Neuron (in vitro differentiated cells): ENCODE measurements at regions not wholly inside any gene's neighbourhood (a gene's known extent, or its start where the extent isn't known, plus 50 kb on each side); places are given as distances from the start of the nearest gene placed in this dataset.

ENCODE experiments used
- H2AFZ ChIP-seq: one replicate; pipeline ENCODE4 v1.6.1; 2013; ENCODE audit warnings: low read depth, mild to moderate bottlenecking, inconsistent platforms, low read length, moderate library complexity
- H3K27me3 ChIP-seq: one replicate; pipeline ENCODE4 v1.6.1; 2013; ENCODE audit warnings: low read length; ENCODE audit not compliant: insufficient read depth
- H3K36me3 ChIP-seq: one replicate; pipeline ENCODE4 v1.6.1; 2013; ENCODE audit warnings: low read length; ENCODE audit not compliant: insufficient read depth
- H3K4me1 ChIP-seq: one replicate; pipeline ENCODE4 v1.6.1; 2013; ENCODE audit warnings: low read length; ENCODE audit not compliant: insufficient read depth
- H3K4me3 ChIP-seq: 2 replicates; pipeline ENCODE4 v1.5.1; 2013; ENCODE audit warnings: mild to moderate bottlenecking, low read length, moderate library complexity
- H3K9me3 ChIP-seq: one replicate; pipeline ENCODE4 v1.6.1; 2013; ENCODE audit warnings: low read length

DNA sequence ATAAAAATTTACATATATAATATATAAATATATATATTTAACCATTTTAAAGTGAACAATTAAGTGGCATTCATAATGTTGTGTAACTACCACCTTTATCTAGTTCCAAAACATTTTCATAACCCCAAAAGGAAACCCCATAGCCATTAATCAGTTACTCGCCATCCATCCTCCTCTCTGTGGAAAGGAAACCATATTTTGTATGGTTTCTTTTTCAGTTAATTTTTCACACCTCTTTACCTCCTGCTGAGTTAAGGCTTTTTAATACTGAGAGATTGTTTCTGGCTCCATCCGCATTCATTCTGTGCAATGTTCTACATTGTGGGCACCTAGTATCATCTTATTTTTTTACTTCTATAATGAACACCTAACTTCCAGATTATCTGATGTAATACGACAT lies 512.1 kb downstream of the LMO4 start:
- Histone ChIP-seq H3K4me3 (no peak overlapping the region), H3K36me3 (no peaks in the 10 kb centered on the region)

GRCh38 chr1:87841332-87841731 lies 512.7 kb downstream of the LMO4 start:
- H3K27me3 ChIP-seq: no peaks in the 10 kb centered on the region
- no peaks in the 10 kb centered on the region for H3K4me1 ChIP-seq
- no peak overlapping the region for H3K4me3 ChIP-seq
- H2AFZ ChIP-seq: no peak overlapping the region
- H3K9me3 ChIP-seq: no peaks in the 10 kb centered on the region
- no peaks in the 10 kb centered on the region for H3K36me3 ChIP-seq

More for the DNA sequence above, 512.1 kb downstream of the LMO4 start:
- Histone ChIP-seq H3K9me3 (no peaks in the 10 kb centered on the region), H2AFZ (no peak overlapping the region), H3K4me1 (no peaks in the 10 kb centered on the region), H3K27me3 (no peaks in the 10 kb centered on the region)

DNA sequence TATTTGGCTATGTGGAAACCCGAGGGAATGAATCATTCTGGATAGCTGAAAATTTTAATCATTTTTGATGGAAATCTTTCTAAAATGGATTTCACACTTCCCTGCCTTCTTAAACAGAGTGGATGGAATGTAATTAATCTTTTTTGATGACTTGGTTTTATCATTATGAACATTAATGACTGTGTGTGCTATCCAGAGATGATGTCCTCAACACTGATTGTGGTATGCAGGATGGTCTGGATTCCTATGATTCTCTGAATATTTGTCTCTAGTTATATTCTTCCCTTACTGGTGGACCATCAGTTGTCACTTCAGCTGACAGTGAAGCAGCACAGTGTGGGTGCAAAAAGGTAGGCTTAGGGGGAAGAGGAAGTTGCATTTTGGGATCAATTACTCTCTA lies 513.5 kb downstream of the LMO4 start:
- no peaks in the 10 kb centered on the region for H3K27me3 ChIP-seq
- H2AFZ ChIP-seq: no peak overlapping the region
- no peaks in the 10 kb centered on the region for H3K4me1 ChIP-seq
- no peaks in the 10 kb centered on the region for H3K36me3 ChIP-seq
- H3K9me3 ChIP-seq: no peaks in the 10 kb centered on the region
- no peak overlapping the region for H3K4me3 ChIP-seq

DNA sequence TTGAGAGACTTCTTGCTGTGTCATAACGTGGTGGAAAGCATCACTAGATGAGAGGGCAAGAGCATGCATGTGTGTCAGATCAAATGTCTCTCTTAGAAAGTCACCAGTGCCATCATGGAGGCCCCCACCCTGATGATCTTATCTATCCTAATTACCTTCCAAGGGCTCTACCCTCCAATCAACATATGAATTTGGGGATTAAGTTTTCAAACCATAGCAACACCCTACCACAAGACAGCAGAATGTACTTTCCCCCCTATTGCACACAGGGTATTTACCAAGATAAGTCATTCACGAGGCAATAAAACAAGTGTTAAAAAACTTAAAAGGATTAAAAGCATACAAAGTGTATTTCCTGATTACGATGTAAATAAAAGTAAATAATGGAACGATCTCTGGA lies 515.6 kb downstream of the LMO4 start:
- Histone ChIP-seq H3K4me1 (no peaks in the 10 kb centered on the region), H2AFZ (no peak overlapping the region), H3K9me3 (no peaks in the 10 kb centered on the region), H3K4me3 (no peak overlapping the region), H3K36me3 (no peaks in the 10 kb centered on the region), H3K27me3 (no peaks in the 10 kb centered on the region)

GRCh38 chr1:87851490-87851889 lies 522.8 kb downstream of the LMO4 start:
- no peaks in the 10 kb centered on the region for H3K27me3 ChIP-seq
- no peaks in the 10 kb centered on the region for H3K9me3 ChIP-seq
- no peak overlapping the region for H2AFZ ChIP-seq
- no peak overlapping the region for H3K4me3 ChIP-seq
- H3K36me3 ChIP-seq: no peaks in the 10 kb centered on the region
- no peaks in the 10 kb centered on the region for H3K4me1 ChIP-seq

DNA sequence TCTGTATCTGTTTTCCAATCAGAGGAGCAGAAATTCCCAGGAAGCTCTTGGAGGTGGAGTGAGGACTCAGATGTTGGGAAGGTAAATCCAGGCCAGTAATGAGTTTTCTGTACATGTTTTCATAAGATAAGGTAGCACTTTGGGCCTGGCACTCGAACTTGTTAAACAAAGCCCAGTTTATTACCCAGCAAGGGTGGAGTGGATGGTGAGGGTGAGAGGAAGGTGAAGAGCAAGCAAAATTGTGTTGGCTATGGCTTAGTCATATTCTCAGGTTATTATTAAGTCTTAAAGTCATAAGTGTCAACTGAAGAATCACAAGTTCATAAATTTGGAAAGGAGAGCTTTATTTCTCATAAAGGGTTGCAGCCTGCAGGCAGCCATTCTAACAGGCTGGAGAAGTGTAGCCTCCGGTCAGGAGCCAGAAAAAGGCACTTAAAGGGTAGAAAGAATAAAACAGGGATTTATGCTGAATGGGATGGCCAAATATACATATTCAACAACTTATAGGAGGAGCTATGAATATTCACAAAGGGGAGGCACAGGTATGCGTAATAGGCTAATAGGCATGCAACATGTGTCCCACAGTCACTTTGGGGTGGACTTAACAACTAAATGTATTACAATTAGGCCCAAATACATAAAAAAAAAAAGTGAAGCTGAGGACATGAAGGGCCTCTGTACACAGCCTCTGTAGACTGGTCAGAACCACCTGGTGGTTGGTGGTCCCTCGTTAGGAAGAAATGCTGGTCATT lies 523.9 kb downstream of the LMO4 start:
- no peaks in the 10 kb centered on the region for H3K4me1 ChIP-seq
- H3K27me3 ChIP-seq: no peaks in the 10 kb centered on the region
- no peak overlapping the region for H2AFZ ChIP-seq
- no peaks in the 10 kb centered on the region for H3K9me3 ChIP-seq
- no peak overlapping the region for H3K4me3 ChIP-seq
- H3K36me3 ChIP-seq: no peaks in the 10 kb centered on the region

- Histone ChIP-seq H3K4me3 (no peak overlapping the region), H3K36me3 (no peaks in the 10 kb centered on the region), H3K9me3 (no peaks in the 10 kb centered on the region), H2AFZ (no peak overlapping the region), H3K27me3 (no peaks in the 10 kb centered on the region), H3K4me1 (no peaks in the 10 kb centered on the region)
Observed at GRCh38 chr1:87853576-87854351, 525.1 kb downstream of the LMO4 start.

DNA sequence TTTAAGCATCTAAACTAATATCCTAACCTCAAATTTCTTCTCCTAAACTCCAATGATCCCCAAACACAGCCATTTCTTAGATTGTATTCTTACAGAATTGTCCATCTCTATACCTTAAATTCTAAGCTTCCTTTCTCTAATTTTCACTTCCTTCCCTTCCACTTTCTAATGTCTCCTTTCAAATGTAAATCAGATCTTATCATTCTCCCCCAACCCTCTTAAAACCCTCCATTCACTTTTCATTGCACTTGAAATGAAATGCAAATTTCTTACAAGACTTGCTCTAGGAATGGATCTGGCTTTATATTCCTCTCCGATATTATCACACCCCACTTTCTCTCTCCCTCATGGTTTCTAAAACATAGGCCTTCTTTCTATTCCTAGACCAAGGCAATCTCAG lies 534.6 kb downstream of the LMO4 start:
- Histone ChIP-seq H3K27me3 (no peaks in the 10 kb centered on the region), H3K36me3 (no peaks in the 10 kb centered on the region), H2AFZ (no peak overlapping the region), H3K4me1 (peaks cover 3% of the 10 kb centered on the region), H3K9me3 (no peaks in the 10 kb centered on the region), H3K4me3 (no peak overlapping the region)

DNA sequence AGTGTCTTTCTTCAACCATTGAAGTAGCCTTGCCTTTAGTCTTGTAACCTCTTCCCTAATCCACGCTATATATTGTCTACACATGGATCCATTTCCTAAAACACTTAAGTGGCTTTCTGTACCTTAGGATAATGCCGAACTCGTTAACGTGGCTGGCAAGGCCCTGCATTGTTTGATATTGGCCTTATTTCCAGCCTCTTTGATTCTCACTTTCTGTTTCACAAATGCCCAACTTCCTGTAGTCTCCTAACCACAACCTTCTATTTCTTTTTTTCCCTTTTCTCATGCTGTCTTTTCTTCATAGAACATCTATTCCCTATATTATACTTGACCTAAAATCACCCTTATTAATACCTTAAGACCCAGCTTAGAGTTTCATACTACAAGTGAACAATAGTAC lies 536.0 kb downstream of the LMO4 start:
- Histone ChIP-seq H2AFZ (no peak overlapping the region), H3K9me3 (no peaks in the 10 kb centered on the region), H3K4me1 (peaks cover 3% of the 10 kb centered on the region), H3K27me3 (no peaks in the 10 kb centered on the region), H3K36me3 (no peaks in the 10 kb centered on the region), H3K4me3 (no peak overlapping the region)

DNA sequence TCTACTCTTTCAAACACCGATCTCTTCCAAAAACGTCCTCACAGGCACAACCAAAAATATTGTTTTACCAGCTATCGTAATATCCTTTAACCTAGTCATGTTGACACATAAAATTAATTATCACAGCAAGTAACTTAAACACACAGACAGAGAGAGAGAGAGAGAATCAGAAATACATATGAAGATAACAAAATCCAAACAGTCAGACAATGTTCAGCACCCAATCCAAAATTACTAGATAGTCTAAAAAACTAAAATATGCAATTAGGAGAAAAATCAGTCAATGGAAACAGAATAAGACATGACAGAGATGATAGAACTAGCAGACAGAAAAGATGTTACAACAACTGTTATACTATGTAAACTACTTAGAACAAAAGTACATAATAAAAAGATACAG lies 537.7 kb downstream of the LMO4 start:
- no peaks in the 10 kb centered on the region for H3K9me3 ChIP-seq
- no peaks in the 10 kb centered on the region for H3K36me3 ChIP-seq
- no peak overlapping the region for H3K4me3 ChIP-seq
- no peak overlapping the region for H2AFZ ChIP-seq
- H3K4me1 ChIP-seq: peaks cover 3% of the 10 kb centered on the region
- H3K27me3 ChIP-seq: no peaks in the 10 kb centered on the region

DNA sequence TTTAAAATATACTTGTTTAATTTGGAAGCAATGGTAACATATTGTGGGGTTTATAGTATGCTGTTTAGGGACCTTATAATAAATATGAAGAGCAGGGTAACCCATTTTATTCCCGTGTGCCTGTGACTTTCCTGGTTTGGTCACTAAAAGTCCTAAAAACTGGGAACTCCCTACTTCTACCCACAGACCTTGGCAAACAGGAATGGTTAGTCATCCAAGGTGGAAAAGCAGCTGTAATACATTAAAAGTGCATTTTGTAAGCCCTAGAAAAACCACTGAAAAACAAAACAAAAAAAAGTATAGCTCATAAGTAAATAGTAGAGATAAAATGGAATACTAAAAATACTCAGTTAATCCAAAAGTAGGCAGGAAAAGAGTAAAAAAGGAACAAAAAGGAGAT lies 538.9 kb downstream of the LMO4 start:
- no peaks in the 10 kb centered on the region for H3K9me3 ChIP-seq
- no peak overlapping the region for H2AFZ ChIP-seq
- H3K27me3 ChIP-seq: no peaks in the 10 kb centered on the region
- H3K36me3 ChIP-seq: no peaks in the 10 kb centered on the region
- peaks cover 3% of the 10 kb centered on the region for H3K4me1 ChIP-seq
- no peak overlapping the region for H3K4me3 ChIP-seq

DNA sequence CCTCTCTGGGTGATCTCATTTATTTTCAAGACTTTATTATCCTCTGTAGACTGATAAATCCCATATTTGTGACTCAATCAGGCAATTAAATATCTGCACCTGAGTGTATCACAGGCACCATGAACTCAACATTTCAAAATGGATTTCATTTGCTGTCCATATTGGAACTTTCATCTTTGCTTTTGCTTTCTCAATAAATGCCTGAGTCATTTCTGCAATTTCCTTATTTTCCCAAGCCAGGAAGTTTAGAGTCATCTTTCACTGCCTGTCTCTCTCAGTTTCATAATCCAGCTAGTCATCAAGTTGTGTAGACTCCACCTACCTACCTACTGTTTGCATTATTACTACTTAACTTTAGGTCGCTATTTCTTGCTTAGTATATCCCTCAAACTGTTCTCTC lies 540.9 kb downstream of the LMO4 start:
- no peak overlapping the region for H3K4me3 ChIP-seq
- no peaks in the 10 kb centered on the region for H3K4me1 ChIP-seq
- no peaks in the 10 kb centered on the region for H3K27me3 ChIP-seq
- no peaks in the 10 kb centered on the region for H3K9me3 ChIP-seq
- H2AFZ ChIP-seq: no peak overlapping the region
- no peaks in the 10 kb centered on the region for H3K36me3 ChIP-seq

- Histone ChIP-seq H3K27me3 (no peaks in the 10 kb centered on the region), H3K36me3 (no peaks in the 10 kb centered on the region), H3K4me3 (no peak overlapping the region), H2AFZ (no peak overlapping the region), H3K4me1 (no peaks in the 10 kb centered on the region), H3K9me3 (no peaks in the 10 kb centered on the region)
Observed at GRCh38 chr1:87872189-87872588, 543.5 kb downstream of the LMO4 start.
